Keratinocyte (primary cell): ENCODE measurements at regions not wholly inside any gene's neighbourhood (a gene's known extent, or its start where the extent isn't known, plus 50 kb on each side); places are given as distances from the start of the nearest gene placed in this dataset.

Experiments
- DNase-seq: peaks from one replicate; pipeline ENCODE4 v3.0.0-alpha.2; 2011; ENCODE audit warnings: low read depth, missing footprints, low spot score
- FAIRE-seq: peaks from 2 replicates; lab custom pipeline; 2011; peaks lifted over from hg19 to GRCh38; lab: Jason Lieb, UNC
- H2AFZ ChIP-seq: 2 replicates; pipeline ENCODE4 v1.6.0; 2012; ENCODE audit warnings: low read length, control low read depth, inconsistent platforms; ENCODE audit not compliant: control insufficient read depth
- H3K27ac ChIP-seq: 2 replicates; pipeline ENCODE4 v1.5.1; 2011; ENCODE audit warnings: low read length; ENCODE audit not compliant: control insufficient read depth, insufficient read depth
- H3K27me3 ChIP-seq: 3 replicates; pipeline ENCODE4 v1.6.0; 2011; ENCODE audit warnings: low read length; ENCODE audit not compliant: control insufficient read depth, insufficient read depth; ENCODE audit errors: extremely low read depth
- H3K36me3 ChIP-seq, 2 experiments: 2 replicates in 1 of 2; 3 replicates in 1 of 2; pipeline ENCODE4 v1.5.1; 2011; ENCODE audit warnings: low read length in 2 of 2, mild to moderate bottlenecking in 1 of 2; ENCODE audit not compliant: control insufficient read depth in 2 of 2, insufficient read depth in 2 of 2; ENCODE audit errors: extremely low read depth in 1 of 2
- H3K4me1 ChIP-seq: 3 replicates; pipeline ENCODE4 v1.5.1; 2011; ENCODE audit warnings: low read length; ENCODE audit not compliant: control insufficient read depth, insufficient read depth; ENCODE audit errors: extremely low read depth
- H3K4me2 ChIP-seq: 3 replicates; pipeline ENCODE4 v1.6.0; 2011; ENCODE audit warnings: low read depth, low read length; ENCODE audit not compliant: control insufficient read depth, insufficient read depth; ENCODE audit errors: extremely low read depth
- H3K4me3 ChIP-seq, 3 experiments: fragments of 200-600 bp in 1 of 3; sonication (generic) in 1 of 3; 2 replicates in 2 of 3; 3 replicates in 1 of 3; pipeline ENCODE4 v1.5.1; 2011 to 2016; ENCODE audit warnings: low read length in 3 of 3, mild to moderate bottlenecking in 3 of 3, control low read depth in 2 of 3, inconsistent platforms in 1 of 3, low read depth in 1 of 3, mixed read lengths in 1 of 3, mixed run types in 1 of 3, moderate library complexity in 1 of 3; ENCODE audit not compliant: control insufficient read depth in 2 of 3, insufficient read depth in 2 of 3; ENCODE audit errors: extremely low read depth in 1 of 3
- H3K79me2 ChIP-seq: 2 replicates; pipeline ENCODE4 v1.6.0; 2012; ENCODE audit warnings: low read length; ENCODE audit not compliant: control insufficient read depth, insufficient read depth
- H3K9ac ChIP-seq: 3 replicates; pipeline ENCODE4 v1.6.0; 2011; ENCODE audit warnings: low read length; ENCODE audit not compliant: control insufficient read depth, insufficient read depth; ENCODE audit errors: extremely low read depth
- H3K9me1 ChIP-seq: 3 replicates; pipeline ENCODE4 v1.6.0; 2011; ENCODE audit warnings: low read length; ENCODE audit not compliant: control insufficient read depth, insufficient read depth; ENCODE audit errors: extremely low read depth
- H3K9me3 ChIP-seq: 2 replicates; pipeline ENCODE4 v1.5.1; 2012; ENCODE audit warnings: low read depth, low read length; ENCODE audit not compliant: control insufficient read depth
- H4K20me1 ChIP-seq: 3 replicates; pipeline ENCODE4 v1.6.0; 2011; ENCODE audit warnings: low read length; ENCODE audit not compliant: control insufficient read depth, insufficient read depth; ENCODE audit errors: extremely low read depth
- EZH2 ChIP-seq: IDR thresholded peaks from one replicate; pipeline ENCODE4 v1.6.1; 2012; ENCODE audit warnings: inconsistent platforms, mild to moderate bottlenecking, low read length, moderate library complexity
- dilution Hi-C: fragments of 300-500 bp; cut with MboI; formaldehyde crosslinking; loops from one replicate; pipeline ENCODE4 v1.7.0; 2020; ENCODE audit warnings: low sequenced_read_pairs; ENCODE audit not compliant: extremely low pct_ligation_motif_present
- TF ChIP-seq, protein P1 (sequence below), 3 experiments: IDR thresholded peaks in 1 of 3; conservative IDR thresholded peaks in 1 of 3; optimal IDR thresholded peaks in 1 of 3; 2 replicates in 2 of 3; 3 replicates in 1 of 3; pipeline versions ENCODE3 to v1.5.1; 2011; ENCODE audit warnings: low read length in 3 of 3, mild to moderate bottlenecking in 3 of 3, moderate library complexity in 2 of 3, control low read depth in 1 of 3, inconsistent platforms in 1 of 3; ENCODE audit not compliant: insufficient read depth in 2 of 3; ENCODE audit errors: extremely low read depth in 1 of 3

DNA sequence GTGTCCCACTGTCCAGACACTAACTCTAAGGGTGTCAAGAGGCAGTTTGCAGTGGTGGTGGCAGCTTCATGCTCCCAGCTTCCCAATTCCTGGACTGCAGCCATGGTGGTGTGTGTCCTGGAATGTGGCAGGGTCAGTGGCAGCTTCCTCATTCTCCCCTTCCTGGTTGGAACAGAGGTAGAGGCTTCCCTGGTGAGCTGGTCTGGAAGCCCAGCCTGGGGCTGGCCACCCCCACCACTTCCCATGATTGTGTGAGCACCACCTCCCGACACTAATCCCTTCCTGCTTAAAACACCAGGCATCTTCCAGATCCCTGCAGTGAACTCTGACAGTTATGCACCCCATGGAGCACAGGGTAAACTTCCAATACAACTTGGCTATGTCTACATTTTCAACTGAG, 134.9 kb downstream of the RAP2A start:
- Histone ChIP-seq H3K9ac (no peak overlapping the region), H3K27me3 (no peaks in the 10 kb centered on the region), H3K9me3 (no peaks in the 10 kb centered on the region), H3K79me2 (no peaks in the 10 kb centered on the region), H3K4me2 (no peak overlapping the region), H3K9me1 (no peaks in the 10 kb centered on the region), H2AFZ (peak overlapping the region; percentile 30), H3K4me3 (no peak overlapping the region), H4K20me1 (no peaks in the 10 kb centered on the region), H3K36me3 (no peaks in the 10 kb centered on the region), H3K4me1 (peaks cover 12% of the 10 kb centered on the region), H3K27ac (no peak overlapping the region)
- TF ChIP-seq EZH2: no peak
- TF ChIP-seq, protein P1, sequence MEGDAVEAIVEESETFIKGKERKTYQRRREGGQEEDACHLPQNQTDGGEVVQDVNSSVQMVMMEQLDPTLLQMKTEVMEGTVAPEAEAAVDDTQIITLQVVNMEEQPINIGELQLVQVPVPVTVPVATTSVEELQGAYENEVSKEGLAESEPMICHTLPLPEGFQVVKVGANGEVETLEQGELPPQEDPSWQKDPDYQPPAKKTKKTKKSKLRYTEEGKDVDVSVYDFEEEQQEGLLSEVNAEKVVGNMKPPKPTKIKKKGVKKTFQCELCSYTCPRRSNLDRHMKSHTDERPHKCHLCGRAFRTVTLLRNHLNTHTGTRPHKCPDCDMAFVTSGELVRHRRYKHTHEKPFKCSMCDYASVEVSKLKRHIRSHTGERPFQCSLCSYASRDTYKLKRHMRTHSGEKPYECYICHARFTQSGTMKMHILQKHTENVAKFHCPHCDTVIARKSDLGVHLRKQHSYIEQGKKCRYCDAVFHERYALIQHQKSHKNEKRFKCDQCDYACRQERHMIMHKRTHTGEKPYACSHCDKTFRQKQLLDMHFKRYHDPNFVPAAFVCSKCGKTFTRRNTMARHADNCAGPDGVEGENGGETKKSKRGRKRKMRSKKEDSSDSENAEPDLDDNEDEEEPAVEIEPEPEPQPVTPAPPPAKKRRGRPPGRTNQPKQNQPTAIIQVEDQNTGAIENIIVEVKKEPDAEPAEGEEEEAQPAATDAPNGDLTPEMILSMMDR (optimal IDR thresholded peaks at IDR 0.05 in 1 of 3, IDR thresholded peaks at IDR 0.05 in 1 of 3, conservative IDR thresholded peaks at IDR 0.05 in 1 of 3; ENCODE audit: extremely low read depth in 1 of 3, insufficient read depth in 2 of 3, low read length in 3 of 3): no peak
- FAIRE-seq (no peak), DNase-seq (no peak)
- dilution Hi-C loops: no loop called here

- H3K27ac ChIP-seq: no peak overlapping the region
- TF ChIP-seq, protein P1 (optimal IDR thresholded peaks at IDR 0.05 in 1 of 3, IDR thresholded peaks at IDR 0.05 in 1 of 3, conservative IDR thresholded peaks at IDR 0.05 in 1 of 3; ENCODE audit: extremely low read depth in 1 of 3, insufficient read depth in 2 of 3, low read length in 3 of 3): no peak
Measured at GRCh38 chr13:97569841-97570240, 135.9 kb downstream of the RAP2A start.

More at GRCh38 chr13:97569841-97570240, 135.9 kb downstream of the RAP2A start:
- H3K4me3 ChIP-seq: no peak overlapping the region
- no peak overlapping the region for H3K4me2 ChIP-seq
- no peak overlapping the region for H3K9ac ChIP-seq
- no peaks in the 10 kb centered on the region for H4K20me1 ChIP-seq
- no peaks in the 10 kb centered on the region for H3K9me3 ChIP-seq
- DNase-seq (no peak), FAIRE-seq (no peak)
- no peak overlapping the region for H2AFZ ChIP-seq
- peaks cover 12% of the 10 kb centered on the region for H3K4me1 ChIP-seq
- H3K36me3 ChIP-seq: no peaks in the 10 kb centered on the region
- dilution Hi-C loops: no loop called here
- no peaks in the 10 kb centered on the region for H3K27me3 ChIP-seq
- H3K79me2 ChIP-seq: no peaks in the 10 kb centered on the region
- H3K9me1 ChIP-seq: no peaks in the 10 kb centered on the region
